Activated CD4-positive, alpha-beta memory T cell treated with anti-CD3 and anti-CD28 coated beads for 36 hours (primary cell): ENCODE measurements at regions not wholly inside any gene's neighbourhood (a gene's known extent, or its start where the extent isn't known, plus 50 kb on each side); places are given as distances from the start of the nearest gene placed in this dataset.

Experiments
- CTCF ChIA-PET: fragments of 350-600 bp; sonication (Branson Sonifier 250); formaldehyde crosslinking; loops from one replicate; lab custom pipeline; 2021; ENCODE audit warnings: antibody characterized with exemption, inconsistent platforms; lab: Charles Lee
- POLR2A ChIA-PET: fragments of 350-600 bp; sonication (Branson Sonifier 250); formaldehyde crosslinking; loops from one replicate; lab custom pipeline; 2021; ENCODE audit warnings: antibody characterized with exemption; lab: Charles Lee
- DNase-seq: peaks from one replicate; pipeline ENCODE4 v3.0.0-alpha.2; 2020
- H3K27ac Mint-ChIP-seq: one replicate; pipeline ENCODE4 v1.8.0; 2021; ENCODE audit warnings: mixed read lengths
- H3K27me3 Mint-ChIP-seq: one replicate; pipeline ENCODE4 v1.8.0; 2021; ENCODE audit warnings: mixed read lengths
- H3K36me3 Mint-ChIP-seq: one replicate; pipeline ENCODE4 v1.8.0; 2021; ENCODE audit warnings: mixed read lengths
- H3K4me1 Mint-ChIP-seq: one replicate; pipeline ENCODE4 v1.8.0; 2021; ENCODE audit warnings: low read depth, mixed read lengths
- H3K4me3 Mint-ChIP-seq: one replicate; pipeline ENCODE4 v1.8.0; 2021; ENCODE audit warnings: mild to moderate bottlenecking, mixed read lengths
- H3K9me3 Mint-ChIP-seq: one replicate; pipeline ENCODE4 v1.8.0; 2021; ENCODE audit warnings: mixed read lengths
- intact Hi-C: fragments of 100-400 bp; cut with micrococcal nuclease; formaldehyde crosslinking; loops from one replicate; pipeline ENCODE4 v1.15.1; 2023

DNA sequence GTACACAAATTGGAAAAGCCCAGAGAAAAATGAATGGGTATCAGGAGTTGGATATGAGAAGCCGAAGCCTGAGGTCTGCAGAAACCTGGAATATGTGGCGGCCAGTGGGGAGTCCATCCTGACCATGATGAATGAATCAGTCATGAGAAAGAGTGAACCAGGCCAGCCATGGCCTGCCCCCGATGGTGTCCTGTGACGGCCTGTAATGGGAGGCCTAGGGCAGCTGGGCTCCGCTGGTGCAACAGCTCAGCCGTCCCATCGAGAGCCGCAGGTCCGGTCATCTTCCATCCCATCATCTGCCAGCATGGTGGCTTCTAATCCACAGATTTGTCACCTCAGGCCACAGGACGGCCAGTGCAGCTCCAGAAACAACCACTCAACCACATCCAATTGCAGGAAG, 116.4 kb downstream of the PDCL3 start:
- POLR2A ChIA-PET = no interaction called here
- H3K4me3 Mint-ChIP-seq = no peak overlapping the region
- CTCF ChIA-PET = no interaction called here
- no peaks in the 10 kb centered on the region for H3K4me1 Mint-ChIP-seq
- intact Hi-C loops = no loop called here
- no peaks in the 10 kb centered on the region for H3K36me3 Mint-ChIP-seq
- H3K9me3 Mint-ChIP-seq = peaks cover 10% of the 10 kb centered on the region
- H3K27me3 Mint-ChIP-seq = no peaks in the 10 kb centered on the region
- H3K27ac Mint-ChIP-seq = no peak overlapping the region
- no peak for DNase-seq

DNA sequence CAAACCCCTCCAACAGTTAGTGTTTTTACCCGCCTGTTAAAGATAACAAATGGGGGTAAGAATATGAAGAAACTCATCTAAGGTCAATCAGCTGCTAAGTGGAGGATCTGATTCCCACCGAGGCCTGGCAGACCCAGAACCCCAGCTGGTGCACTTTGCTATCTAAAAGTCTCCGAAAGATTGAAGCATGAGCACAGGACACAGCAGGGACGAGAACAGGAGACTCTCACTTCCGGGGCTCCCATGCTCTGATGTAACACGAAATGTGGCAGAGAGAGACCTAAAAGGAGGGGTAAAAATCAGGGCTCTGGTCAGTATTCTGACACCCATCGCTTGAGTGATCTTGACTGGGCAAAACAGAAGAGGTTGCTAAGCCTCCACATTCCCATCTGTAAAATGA, 119.7 kb downstream of the PDCL3 start:
- Mint-ChIP-seq H3K27me3 (no peaks in the 10 kb centered on the region), H3K36me3 (no peaks in the 10 kb centered on the region), H3K9me3 (peaks cover 22% of the 10 kb centered on the region), H3K27ac (no peak overlapping the region), H3K4me1 (no peaks in the 10 kb centered on the region), H3K4me3 (no peak overlapping the region)
- ChIA-PET CTCF (no interaction called here), POLR2A (no interaction called here)
- no peak for DNase-seq
- intact Hi-C loops = no loop called here

DNA sequence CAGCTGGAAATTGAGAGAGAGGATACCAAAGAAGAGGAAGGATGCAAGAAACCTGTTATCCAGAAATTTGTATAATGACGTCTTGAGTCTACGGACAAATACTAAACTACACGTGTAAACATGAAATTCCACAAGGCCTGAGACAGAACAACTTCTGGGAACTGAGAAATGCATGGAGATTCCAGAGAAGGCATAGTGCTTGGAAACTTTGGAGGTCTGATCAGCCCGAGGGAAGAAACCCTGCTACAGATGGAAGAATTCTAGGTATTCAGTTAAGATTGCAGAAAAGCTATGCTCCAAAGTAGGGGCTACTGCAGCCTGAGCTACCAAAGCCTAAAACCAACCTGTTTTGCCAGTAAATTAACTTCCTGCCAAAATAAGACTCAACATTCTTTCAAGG, 120.4 kb downstream of the PDCL3 start:
- intact Hi-C loops = no loop called here
- ChIA-PET POLR2A (no interaction called here), CTCF (no interaction called here)
- Mint-ChIP-seq H3K4me3 (no peak overlapping the region), H3K27me3 (no peaks in the 10 kb centered on the region), H3K4me1 (no peaks in the 10 kb centered on the region), H3K9me3 (peaks cover 23% of the 10 kb centered on the region), H3K27ac (no peak overlapping the region), H3K36me3 (no peaks in the 10 kb centered on the region)
- no peak for DNase-seq

DNA sequence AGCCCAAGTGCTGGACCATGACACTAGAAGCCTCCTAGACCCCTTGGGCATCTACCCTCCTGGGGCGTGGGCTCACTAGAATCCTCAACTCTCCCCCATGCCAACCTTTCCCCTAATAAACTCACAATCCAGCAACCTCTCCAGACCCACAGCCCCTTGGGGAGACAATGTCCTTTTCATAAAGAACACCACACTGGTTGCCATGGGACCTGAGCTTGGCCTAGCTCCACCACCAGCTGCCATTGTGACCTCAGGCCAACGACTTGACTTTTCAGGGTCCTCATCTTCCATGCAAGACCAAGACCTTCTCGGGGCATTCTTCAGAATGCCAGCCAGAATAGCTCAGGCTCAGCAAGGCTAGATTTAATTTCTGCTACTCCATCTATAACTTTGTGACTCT, 128.1 kb upstream of the NPAS2 start:
- ChIA-PET POLR2A (no interaction called here), CTCF (no interaction called here)
- H3K27me3 Mint-ChIP-seq = peaks cover 7% of the 10 kb centered on the region
- no peak for DNase-seq
- no peak overlapping the region for H3K4me3 Mint-ChIP-seq
- H3K36me3 Mint-ChIP-seq = peaks cover 4% of the 10 kb centered on the region
- H3K27ac Mint-ChIP-seq = no peak overlapping the region
- H3K4me1 Mint-ChIP-seq = no peaks in the 10 kb centered on the region
- intact Hi-C loops = no loop called here
- peaks cover 24% of the 10 kb centered on the region for H3K9me3 Mint-ChIP-seq

DNA sequence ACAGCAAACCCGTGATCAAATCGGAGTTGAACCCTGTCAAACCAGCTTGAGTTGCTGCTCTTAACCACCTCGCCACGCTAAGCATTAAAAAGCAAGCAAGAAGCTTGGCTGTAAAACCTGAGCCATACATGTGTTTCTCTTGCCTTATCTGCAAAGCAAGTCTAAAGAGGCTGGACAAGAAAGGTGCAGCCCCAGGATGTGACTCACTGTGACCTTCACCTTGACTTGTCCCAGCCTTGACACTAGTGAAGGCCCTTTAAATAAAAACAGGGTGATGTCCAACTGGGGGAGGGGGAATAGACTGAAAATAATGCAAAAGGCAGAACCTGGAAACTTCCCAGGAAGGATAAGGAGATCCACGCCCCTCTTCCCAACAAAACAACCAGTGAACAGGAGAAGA, 127.6 kb upstream of the NPAS2 start:
- CTCF ChIA-PET = interaction anchor here (1.3 kb wide), 1 partner anchor 83 kb away, joined by 4 read pairs; no protein-coding TSS in a partner anchor

DNA sequence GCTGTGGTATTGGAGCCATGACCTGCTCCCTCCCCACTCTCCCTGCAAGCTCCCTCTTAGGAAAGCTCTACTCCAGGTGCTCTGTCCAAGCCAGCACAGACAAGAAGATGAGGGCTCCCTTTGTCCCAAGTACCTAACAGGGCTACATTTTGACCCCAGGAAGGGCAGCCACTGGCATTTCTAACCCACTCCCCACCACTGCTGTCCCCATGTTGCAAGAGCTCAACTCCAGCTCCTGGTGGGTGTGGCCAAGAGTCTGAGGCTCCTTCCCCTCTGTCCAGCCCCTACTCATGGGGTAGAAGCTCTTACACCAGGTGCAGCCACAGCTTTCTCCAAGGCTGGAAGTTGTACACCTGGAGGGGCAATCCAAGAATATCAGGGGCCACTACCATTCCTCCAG, 127.0 kb upstream of the NPAS2 start:
- intact Hi-C loops = no loop called here
- ChIA-PET CTCF (interaction anchor here (1.3 kb wide), 1 partner anchor 83 kb away, joined by 4 read pairs; no protein-coding TSS in a partner anchor), POLR2A (no interaction called here)
- no peak for DNase-seq
- H3K36me3 Mint-ChIP-seq = peaks cover 7% of the 10 kb centered on the region
- H3K27me3 Mint-ChIP-seq = peaks cover 7% of the 10 kb centered on the region
- H3K4me1 Mint-ChIP-seq = no peaks in the 10 kb centered on the region
- H3K4me3 Mint-ChIP-seq = no peak overlapping the region
- peaks cover 24% of the 10 kb centered on the region for H3K9me3 Mint-ChIP-seq
- H3K27ac Mint-ChIP-seq = no peak overlapping the region

More for the DNA sequence above, 127.6 kb upstream of the NPAS2 start:
- H3K4me1 Mint-ChIP-seq = no peaks in the 10 kb centered on the region
- H3K4me3 Mint-ChIP-seq = no peak overlapping the region
- H3K9me3 Mint-ChIP-seq = peaks cover 25% of the 10 kb centered on the region
- peaks cover 7% of the 10 kb centered on the region for H3K27me3 Mint-ChIP-seq
- H3K36me3 Mint-ChIP-seq = peaks cover 7% of the 10 kb centered on the region
- no peak overlapping the region for H3K27ac Mint-ChIP-seq
- intact Hi-C loops = no loop called here
- POLR2A ChIA-PET = no interaction called here
- DNase-seq = no peak

DNA sequence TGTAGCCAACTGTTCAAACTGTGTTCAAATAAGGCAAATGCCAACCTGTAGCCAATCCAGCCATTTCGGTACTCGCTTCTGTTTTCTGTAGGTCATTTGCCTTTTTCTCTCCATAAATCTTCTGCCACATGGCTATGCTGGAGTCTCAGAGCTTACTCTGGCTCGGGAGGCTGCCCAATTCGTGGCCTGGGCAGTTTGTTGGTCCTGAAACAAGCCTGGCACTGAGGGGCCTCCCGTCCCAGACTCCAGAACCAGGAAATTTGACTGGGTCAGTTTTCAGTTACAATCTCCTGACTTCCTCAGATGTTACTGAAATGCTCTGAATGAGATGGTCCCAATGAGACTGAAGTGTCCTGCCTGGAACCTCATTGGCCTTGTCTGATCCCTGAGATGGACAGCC, 120.8 kb upstream of the NPAS2 start:
- Mint-ChIP-seq H3K27me3 (peaks cover 1% of the 10 kb centered on the region), H3K9me3 (peaks cover 26% of the 10 kb centered on the region), H3K36me3 (peaks cover 7% of the 10 kb centered on the region), H3K4me1 (no peaks in the 10 kb centered on the region), H3K4me3 (no peak overlapping the region), H3K27ac (no peak overlapping the region)
- ChIA-PET POLR2A (no interaction called here), CTCF (no interaction called here)
- intact Hi-C loops = no loop called here
- DNase-seq = no peak

DNA sequence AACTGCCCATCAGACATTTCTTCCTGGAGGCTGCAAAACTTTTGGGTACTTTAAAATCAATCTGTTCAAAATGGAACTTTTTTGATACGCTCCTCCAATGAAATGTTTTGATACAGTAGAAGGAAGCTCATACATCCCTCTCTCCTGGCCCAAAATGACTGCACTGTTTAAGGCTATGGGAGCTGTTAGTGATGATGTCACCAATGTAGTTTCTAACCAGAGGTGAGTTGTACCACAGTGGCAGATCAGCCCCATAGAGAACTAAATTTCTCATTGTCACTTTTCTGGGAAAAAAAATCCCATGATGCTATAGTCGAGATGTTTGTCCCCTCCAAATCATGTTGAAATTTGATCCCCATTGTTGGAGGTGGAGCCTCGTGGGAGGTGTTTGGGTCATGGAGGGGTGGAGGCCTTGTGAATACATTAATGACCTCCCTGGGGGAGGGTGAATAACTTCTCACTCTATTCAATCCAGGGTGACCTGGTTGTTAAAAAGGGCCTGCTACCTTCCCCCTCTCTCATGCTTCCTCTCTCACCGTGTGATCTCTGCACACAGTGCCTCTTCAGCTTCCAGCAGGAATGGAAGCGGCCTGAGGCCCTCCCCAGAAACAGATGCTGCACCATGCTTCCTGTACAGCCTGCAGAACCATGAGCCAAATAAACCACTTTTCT, 117.4 kb upstream of the NPAS2 start:
- Mint-ChIP-seq H3K27me3 (no peaks in the 10 kb centered on the region), H3K27ac (no peak overlapping the region), H3K4me3 (no peak overlapping the region), H3K36me3 (no peaks in the 10 kb centered on the region), H3K9me3 (peaks cover 5% of the 10 kb centered on the region), H3K4me1 (peaks cover 11% of the 10 kb centered on the region)
- no peak for DNase-seq
- ChIA-PET CTCF (no interaction called here), POLR2A (no interaction called here)
- intact Hi-C loops = no loop called here

DNA sequence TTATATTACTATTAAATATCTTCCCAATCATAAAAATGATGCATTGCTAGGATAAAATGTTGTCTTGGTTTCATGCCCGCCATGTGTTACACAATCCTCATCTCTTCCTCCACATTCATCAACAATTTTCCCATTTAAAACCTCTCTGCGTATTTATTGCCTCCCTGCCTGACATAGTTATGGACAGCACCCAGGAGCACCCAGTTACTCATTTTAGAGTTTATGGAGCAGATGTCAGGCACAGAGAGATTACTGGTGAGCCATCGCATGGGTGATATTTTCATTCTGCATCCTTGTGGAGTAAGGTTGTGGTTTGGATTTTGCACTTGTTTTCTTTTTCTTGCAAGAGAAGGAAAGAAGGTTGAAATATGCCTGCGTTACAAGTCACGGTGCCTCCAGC, 116.7 kb upstream of the NPAS2 start:
- CTCF ChIA-PET = no interaction called here
- Mint-ChIP-seq H3K27me3 (no peaks in the 10 kb centered on the region), H3K9me3 (peaks cover 3% of the 10 kb centered on the region), H3K36me3 (no peaks in the 10 kb centered on the region), H3K4me1 (peaks cover 15% of the 10 kb centered on the region), H3K4me3 (no peak overlapping the region), H3K27ac (no peak overlapping the region)
- intact Hi-C loops = no loop called here
- no peak for DNase-seq
- POLR2A ChIA-PET = no interaction called here

DNA sequence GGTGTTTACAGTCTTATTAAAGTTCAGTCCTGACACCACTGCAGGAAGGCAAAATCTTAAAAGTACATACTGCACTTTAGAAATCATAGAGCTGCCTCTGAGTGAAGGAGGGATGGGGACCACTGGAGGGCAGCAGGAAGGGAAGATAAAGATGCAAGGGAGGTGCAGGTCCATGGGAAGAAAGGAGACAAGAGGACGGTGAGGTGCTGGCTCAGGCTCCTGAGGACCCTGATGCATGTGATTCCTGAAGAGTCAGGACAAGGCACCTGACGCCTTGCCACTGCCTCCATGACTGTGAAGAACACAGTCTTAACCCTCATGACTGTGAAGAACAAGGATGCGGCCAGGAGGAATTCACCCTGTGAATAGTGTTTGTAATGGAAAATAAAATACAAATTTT, 116.2 kb upstream of the NPAS2 start:
- no peaks in the 10 kb centered on the region for H3K27me3 Mint-ChIP-seq
- intact Hi-C loops = no loop called here
- no peak for DNase-seq
- H3K9me3 Mint-ChIP-seq = no peaks in the 10 kb centered on the region
- H3K36me3 Mint-ChIP-seq = no peaks in the 10 kb centered on the region
- ChIA-PET CTCF (no interaction called here), POLR2A (no interaction called here)
- H3K27ac Mint-ChIP-seq = no peak overlapping the region
- no peak overlapping the region for H3K4me3 Mint-ChIP-seq
- H3K4me1 Mint-ChIP-seq = peaks cover 15% of the 10 kb centered on the region

DNA sequence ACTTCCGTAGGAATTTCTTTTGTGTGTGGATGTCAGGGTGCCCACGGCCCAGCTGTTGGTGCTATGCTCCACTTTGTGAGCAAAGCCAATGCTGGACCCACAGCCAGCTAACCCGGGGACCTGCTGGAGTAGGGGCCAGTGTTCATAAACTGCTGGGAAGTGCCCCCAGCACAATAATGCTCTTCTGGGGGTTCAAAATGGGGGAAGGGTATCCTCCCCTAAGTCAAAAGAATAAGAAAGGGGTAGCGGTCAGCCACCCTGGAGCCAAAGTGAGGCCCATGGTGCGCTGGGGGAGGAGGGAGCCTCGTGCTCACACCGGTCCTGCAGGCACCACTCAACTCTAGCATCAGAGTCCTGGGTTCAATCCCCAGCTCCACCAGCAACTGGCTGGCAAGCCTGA, 115.8 kb upstream of the NPAS2 start:
- H3K9me3 Mint-ChIP-seq = no peaks in the 10 kb centered on the region
- no peak overlapping the region for H3K4me3 Mint-ChIP-seq
- ChIA-PET CTCF (no interaction called here), POLR2A (no interaction called here)
- peaks cover 15% of the 10 kb centered on the region for H3K4me1 Mint-ChIP-seq
- intact Hi-C loops = no loop called here
- no peaks in the 10 kb centered on the region for H3K27me3 Mint-ChIP-seq
- no peaks in the 10 kb centered on the region for H3K36me3 Mint-ChIP-seq
- no peak for DNase-seq
- H3K27ac Mint-ChIP-seq = no peak overlapping the region

DNA sequence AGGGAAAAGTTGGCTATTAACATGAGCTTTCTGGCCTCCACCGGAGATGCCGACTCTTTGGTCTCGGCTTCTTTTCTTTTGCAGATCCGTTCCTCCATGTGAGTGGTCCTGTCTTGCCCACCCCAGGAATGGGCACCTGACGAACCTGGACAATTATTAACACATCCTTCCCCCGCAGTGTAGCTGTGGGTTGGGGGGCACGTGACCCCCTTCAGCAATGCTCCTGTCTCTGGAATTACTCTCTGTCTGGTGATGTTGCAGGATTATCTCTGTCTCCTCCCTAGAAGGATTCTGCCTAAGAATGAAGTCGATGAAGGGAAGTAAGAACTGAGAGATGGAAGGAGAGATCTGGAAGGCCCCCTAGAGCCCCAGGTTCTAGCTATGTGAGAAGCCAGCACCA, 115.2 kb upstream of the NPAS2 start:
- H3K27me3 Mint-ChIP-seq = no peaks in the 10 kb centered on the region
- intact Hi-C loops = no loop called here
- ChIA-PET POLR2A (no interaction called here), CTCF (no interaction called here)
- DNase-seq = no peak
- H3K27ac Mint-ChIP-seq = no peak overlapping the region
- no peak overlapping the region for H3K4me3 Mint-ChIP-seq
- no peaks in the 10 kb centered on the region for H3K9me3 Mint-ChIP-seq
- no peaks in the 10 kb centered on the region for H3K36me3 Mint-ChIP-seq
- H3K4me1 Mint-ChIP-seq = peaks cover 15% of the 10 kb centered on the region
